GM06990 (cell line): ENCODE measurements at regions not wholly inside any gene's neighbourhood (a gene's known extent, or its start where the extent isn't known, plus 50 kb on each side); places are given as distances from the start of the nearest gene placed in this dataset.

Experiments
- DNase-seq: peaks from one replicate; pipeline ENCODE4 v3.0.0-alpha.2; 2011; ENCODE audit not compliant: insufficient read length; ENCODE audit errors: extremely low read depth
- H3K27me3 ChIP-seq: replicated peaks from 2 replicates; pipeline ENCODE4 v1.6.0; 2011; ENCODE audit warnings: low read length; ENCODE audit not compliant: control insufficient read depth, insufficient read depth
- H3K36me3 ChIP-seq: 2 replicates; pipeline ENCODE4 v1.5.1; 2011; ENCODE audit warnings: low read length; ENCODE audit not compliant: control insufficient read depth, insufficient read depth
- H3K4me3 ChIP-seq: replicated peaks from 2 replicates; pipeline ENCODE4 v1.5.1; 2011; ENCODE audit warnings: low read depth, mild to moderate bottlenecking, control low read depth, low read length
- TF ChIP-seq, protein P1 (sequence below): IDR thresholded peaks from 2 replicates; pipeline ENCODE4 v1.5.1; 2011; ENCODE audit warnings: low read length, control low read depth, mild to moderate bottlenecking, inconsistent platforms; ENCODE audit not compliant: insufficient read depth, poor library complexity, severe bottlenecking

DNA sequence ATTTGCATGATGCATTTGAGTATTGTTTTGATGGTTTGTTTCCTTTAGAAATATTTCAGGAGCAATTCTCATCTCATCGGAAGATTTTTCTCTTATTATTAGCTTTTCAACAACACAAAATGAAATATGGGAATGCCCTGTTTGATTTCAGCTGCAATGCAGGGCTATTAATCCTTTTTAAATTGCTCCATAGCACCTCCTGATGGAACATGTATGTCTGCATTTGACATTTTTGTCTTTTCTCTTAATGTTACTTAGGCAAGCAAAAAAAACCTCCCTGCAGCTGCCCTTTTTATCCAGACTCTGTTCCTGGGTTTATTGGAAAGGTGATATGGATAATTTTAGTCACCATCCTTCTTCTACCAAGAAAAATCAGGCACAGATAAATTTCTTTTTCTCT is 895.8 kb downstream of the RPS29 start:
- TF ChIP-seq, protein P1, sequence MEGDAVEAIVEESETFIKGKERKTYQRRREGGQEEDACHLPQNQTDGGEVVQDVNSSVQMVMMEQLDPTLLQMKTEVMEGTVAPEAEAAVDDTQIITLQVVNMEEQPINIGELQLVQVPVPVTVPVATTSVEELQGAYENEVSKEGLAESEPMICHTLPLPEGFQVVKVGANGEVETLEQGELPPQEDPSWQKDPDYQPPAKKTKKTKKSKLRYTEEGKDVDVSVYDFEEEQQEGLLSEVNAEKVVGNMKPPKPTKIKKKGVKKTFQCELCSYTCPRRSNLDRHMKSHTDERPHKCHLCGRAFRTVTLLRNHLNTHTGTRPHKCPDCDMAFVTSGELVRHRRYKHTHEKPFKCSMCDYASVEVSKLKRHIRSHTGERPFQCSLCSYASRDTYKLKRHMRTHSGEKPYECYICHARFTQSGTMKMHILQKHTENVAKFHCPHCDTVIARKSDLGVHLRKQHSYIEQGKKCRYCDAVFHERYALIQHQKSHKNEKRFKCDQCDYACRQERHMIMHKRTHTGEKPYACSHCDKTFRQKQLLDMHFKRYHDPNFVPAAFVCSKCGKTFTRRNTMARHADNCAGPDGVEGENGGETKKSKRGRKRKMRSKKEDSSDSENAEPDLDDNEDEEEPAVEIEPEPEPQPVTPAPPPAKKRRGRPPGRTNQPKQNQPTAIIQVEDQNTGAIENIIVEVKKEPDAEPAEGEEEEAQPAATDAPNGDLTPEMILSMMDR = no peak
- DNase-seq = no peak

DNA sequence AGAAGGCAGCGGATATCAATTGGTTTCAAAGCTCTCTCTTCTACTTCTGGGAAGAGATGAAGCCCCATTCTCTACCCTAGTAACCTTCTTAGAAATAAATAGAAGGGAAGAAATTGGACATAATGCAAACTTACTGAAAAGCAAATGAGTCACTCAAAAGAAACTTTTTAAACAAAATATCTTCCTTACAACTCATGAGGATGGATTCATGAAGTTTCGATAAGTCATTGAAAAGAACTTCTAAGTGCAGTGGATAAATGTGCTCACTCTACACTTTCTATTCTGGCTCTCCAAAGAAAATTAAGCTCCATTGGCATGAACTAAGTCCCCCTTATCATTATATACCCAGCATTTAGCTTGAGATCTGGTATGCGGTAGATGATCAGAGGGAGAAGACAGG is 899.5 kb downstream of the RPS29 start:
- no peak overlapping the region for H3K4me3 ChIP-seq
- no peaks in the 10 kb centered on the region for H3K27me3 ChIP-seq
- TF ChIP-seq, protein P1 = no peak
- no peak for DNase-seq
- H3K36me3 ChIP-seq = no peaks in the 10 kb centered on the region

More for the DNA sequence above, 895.8 kb downstream of the RPS29 start:
- Histone ChIP-seq H3K4me3 (no peak overlapping the region), H3K36me3 (no peaks in the 10 kb centered on the region), H3K27me3 (no peaks in the 10 kb centered on the region)

DNA sequence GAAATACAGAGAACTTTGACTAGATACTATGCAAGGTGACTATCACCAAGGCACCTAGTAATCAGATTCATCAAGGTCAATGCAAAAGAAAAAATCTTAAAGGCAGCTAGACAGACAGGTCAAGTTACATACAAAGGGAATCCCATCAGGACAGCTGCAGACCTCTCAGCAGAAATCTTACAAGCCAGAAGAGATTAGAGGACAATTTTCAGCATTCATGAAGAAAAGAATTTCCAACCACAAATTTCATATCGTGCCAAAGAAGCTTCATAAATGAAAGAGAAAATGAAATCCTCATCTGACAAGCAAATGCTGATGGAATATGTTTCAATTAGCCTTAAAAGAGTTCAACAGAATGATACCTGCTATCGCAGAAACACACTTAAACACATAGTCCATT is 913.7 kb downstream of the RPS29 start:
- H3K27me3 ChIP-seq = no peaks in the 10 kb centered on the region
- no peak for DNase-seq
- H3K36me3 ChIP-seq = no peaks in the 10 kb centered on the region
- TF ChIP-seq, protein P1 = no peak
- H3K4me3 ChIP-seq = no peak overlapping the region

DNA sequence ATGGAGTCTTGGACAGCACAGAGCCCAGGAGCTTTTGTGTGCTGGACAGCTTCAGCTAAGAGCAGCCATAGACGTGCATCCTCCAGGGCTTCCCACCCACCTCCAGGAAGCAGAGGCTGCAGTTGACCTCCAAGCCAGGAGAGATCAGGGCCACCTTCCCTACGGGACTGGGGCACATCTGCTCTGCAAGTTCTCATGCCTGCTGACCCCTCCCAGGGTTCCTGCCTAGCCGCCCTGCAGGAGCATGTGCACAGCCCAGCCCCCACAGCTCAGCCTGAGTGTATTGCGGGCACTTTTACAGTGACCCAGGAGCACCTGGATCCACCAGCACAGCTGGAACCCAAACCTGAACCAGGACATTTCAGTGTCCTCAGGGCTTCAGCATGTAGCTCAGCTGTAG is 915.2 kb downstream of the RPS29 start:
- no peak for DNase-seq
- TF ChIP-seq, protein P1 = no peak

DNA sequence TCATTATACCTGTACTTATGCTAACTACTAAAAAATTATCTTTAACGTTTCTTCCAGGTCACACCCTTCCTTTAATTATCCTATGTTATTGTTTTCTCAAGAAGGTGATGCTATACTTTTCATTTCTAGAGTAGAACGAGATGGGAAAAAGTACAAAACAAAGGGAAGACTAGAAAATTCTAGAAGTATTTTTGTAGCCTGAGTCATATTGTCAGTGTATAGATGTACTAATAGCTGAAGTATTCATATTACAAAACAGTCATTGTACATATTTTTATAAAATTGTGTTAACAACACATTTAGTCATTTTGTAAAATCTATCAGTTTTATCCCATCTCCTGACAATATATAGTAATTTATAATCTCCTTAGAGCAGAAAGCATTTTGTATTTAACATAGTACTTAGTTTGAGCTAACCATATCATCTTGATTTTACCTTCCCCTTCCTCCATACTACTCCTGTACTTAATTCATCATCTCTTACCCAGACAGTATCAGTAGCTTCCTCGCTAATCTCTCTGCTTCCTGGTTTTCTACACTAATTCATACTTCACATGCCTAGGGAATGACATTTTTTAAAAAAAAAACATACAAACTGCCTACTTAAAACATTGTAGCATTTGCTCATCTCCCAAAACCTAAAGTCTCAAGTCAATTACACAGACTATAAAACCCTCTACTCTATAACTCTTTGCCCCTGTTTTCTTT is 920.9 kb downstream of the RPS29 start:
- H3K4me3 ChIP-seq = no peak overlapping the region
- no peak for DNase-seq
- no peaks in the 10 kb centered on the region for H3K36me3 ChIP-seq
- TF ChIP-seq, protein P1 = no peak
- H3K27me3 ChIP-seq = no peaks in the 10 kb centered on the region

More for the DNA sequence above, 915.2 kb downstream of the RPS29 start:
- Histone ChIP-seq H3K4me3 (no peak overlapping the region), H3K36me3 (no peaks in the 10 kb centered on the region), H3K27me3 (no peaks in the 10 kb centered on the region)

DNA sequence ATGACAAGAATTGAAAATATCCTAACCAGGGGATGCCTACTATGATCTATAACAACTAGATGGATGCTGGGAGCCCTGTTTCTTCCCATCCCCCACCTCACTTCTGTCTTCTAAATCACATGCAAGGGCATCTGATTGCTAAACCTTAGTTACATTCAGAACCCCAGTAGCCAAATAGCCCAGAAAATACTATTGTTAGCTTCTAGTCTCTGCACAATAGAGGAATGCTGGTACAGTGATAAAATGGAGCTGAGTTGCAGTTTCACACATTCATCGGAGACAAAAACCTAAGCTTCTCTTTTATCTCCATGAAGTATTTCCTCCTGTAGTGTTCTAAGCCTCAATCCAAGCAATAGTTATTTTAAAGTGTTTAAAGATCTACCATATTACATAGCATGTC is 942.9 kb downstream of the RPS29 start:
- DNase-seq = no peak
- Histone ChIP-seq H3K27me3 (no peaks in the 10 kb centered on the region), H3K4me3 (no peak overlapping the region), H3K36me3 (no peaks in the 10 kb centered on the region)
- TF ChIP-seq, protein P1 = no peak
